Caco-2 (cell line): ENCODE measurements at regions not wholly inside any gene's neighbourhood (a gene's known extent, or its start where the extent isn't known, plus 50 kb on each side); places are given as distances from the start of the nearest gene placed in this dataset.

Experiments
- BruUV-seq: library from RNA; stranded (reverse); fragments of 400-500 nt; replicated peaks from 2 replicates; lab custom pipeline; 2021; lab: Mats Ljungman, UMichigan
- CTCF ChIA-PET: fragments of 300-600 bp; sonication (Branson Sonifier 250); formaldehyde crosslinking; loops from one replicate; lab custom pipeline; 2022; ENCODE audit warnings: antibody characterized with exemption; lab: Charles Lee
- POLR2A ChIA-PET: fragments of 300-600 bp; sonication (Branson Sonifier 250); formaldehyde crosslinking; loops from one replicate; lab custom pipeline; 2022; ENCODE audit warnings: antibody characterized with exemption; lab: Charles Lee
- DNase-seq, 2 experiments: peaks; one replicate each; pipeline versions ENCODE4 v3.0.0 to v3.0.0-alpha.2; 2020 to 2022
- H3K27me3 ChIP-seq: replicated peaks from 2 replicates; pipeline ENCODE4 v1.6.0; 2011; ENCODE audit warnings: low read length; ENCODE audit not compliant: control insufficient read depth, insufficient read depth
- H3K36me3 ChIP-seq: 2 replicates; pipeline ENCODE4 v1.5.1; 2011; ENCODE audit warnings: low read length; ENCODE audit not compliant: control insufficient read depth, insufficient read depth
- H3K4me1 ChIP-seq: fragments of 250-450 bp; sonication (Bioruptor Pico); 2 replicates; pipeline ENCODE4 v1.5.1; 2020; ENCODE audit warnings: mild to moderate bottlenecking
- H3K4me3 ChIP-seq: 2 replicates; pipeline ENCODE4 v1.5.1; 2011; ENCODE audit warnings: low read depth, mild to moderate bottlenecking, control low read depth, low read length
- H3K9me3 ChIP-seq: fragments of 250-450 bp; sonication (Bioruptor Pico); 2 replicates; pipeline ENCODE4 v1.5.1; 2020; ENCODE audit warnings: mild to moderate bottlenecking, moderate library complexity
- H3K27ac Mint-ChIP-seq: one replicate; pipeline ENCODE4 v1.8.0; 2022; ENCODE audit warnings: mixed read lengths; ENCODE audit not compliant: unreplicated experiment
- H3K27me3 Mint-ChIP-seq: one replicate; pipeline ENCODE4 v1.8.0; 2022; ENCODE audit warnings: mixed read lengths; ENCODE audit not compliant: insufficient read depth, unreplicated experiment
- H3K36me3 Mint-ChIP-seq: one replicate; pipeline ENCODE4 v1.8.0; 2022; ENCODE audit warnings: mild to moderate bottlenecking, mixed read lengths; ENCODE audit not compliant: insufficient read depth, unreplicated experiment
- H3K4me1 Mint-ChIP-seq: one replicate; pipeline ENCODE4 v1.8.0; 2022; ENCODE audit warnings: low read depth, mixed read lengths; ENCODE audit not compliant: unreplicated experiment
- H3K4me3 Mint-ChIP-seq: one replicate; pipeline ENCODE4 v1.8.0; 2022; ENCODE audit warnings: mild to moderate bottlenecking, moderate library complexity, mixed read lengths; ENCODE audit not compliant: unreplicated experiment
- H3K9me3 Mint-ChIP-seq: one replicate; pipeline ENCODE4 v1.8.0; 2022; ENCODE audit warnings: mixed read lengths; ENCODE audit not compliant: unreplicated experiment
- intact Hi-C: fragments of 100-400 bp; cut with micrococcal nuclease; formaldehyde crosslinking; loops from one replicate; pipeline ENCODE4 v1.10.0; 2022; ENCODE audit not compliant: unreplicated experiment
- TF ChIP-seq, protein P1 (sequence below), 2 experiments: fragments of 200-600 bp in 1 of 2; IDR thresholded peaks; 1 replicate in 1 of 2; 2 replicates in 1 of 2; pipeline versions ENCODE4 v1.5.1 to v1.8.0; 2011 to 2022; ENCODE audit warnings: antibody characterized with exemption in 1 of 2, control low read depth in 1 of 2, inconsistent platforms in 1 of 2, low read depth in 1 of 2, low read length in 1 of 2, mild to moderate bottlenecking in 1 of 2, moderate library complexity in 1 of 2; ENCODE audit not compliant: insufficient read depth in 1 of 2, severe bottlenecking in 1 of 2, unreplicated experiment in 1 of 2

DNA sequence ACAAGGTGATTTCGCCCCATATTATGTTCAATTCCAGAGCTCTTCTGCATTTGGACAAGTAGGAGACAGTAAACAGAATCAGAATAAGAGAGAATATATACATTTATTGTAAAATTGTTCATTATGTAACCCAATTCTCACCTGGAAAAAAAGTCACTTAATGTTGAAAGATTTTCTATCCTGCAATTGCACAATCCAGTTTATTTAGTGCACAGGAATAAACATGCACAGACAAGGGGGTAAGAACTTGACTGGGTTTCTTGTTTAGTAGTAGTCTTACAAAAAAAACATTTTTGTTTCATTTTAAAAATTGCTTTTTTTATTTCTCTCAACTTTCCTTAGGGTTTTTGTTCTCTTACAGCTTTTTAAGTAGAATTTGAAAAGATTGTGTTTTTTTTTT lies 126.6 kb downstream of the SAMD9 start:
- CTCF ChIA-PET, result no interaction called here

GRCh38 chr7:92988941-92989545 lies 128.7 kb downstream of the SAMD9 start:
- POLR2A ChIA-PET, result no interaction called here
- H3K36me3 Mint-ChIP-seq, result no peaks in the 10 kb centered on the region
- peaks cover 11% of the 10 kb centered on the region for H3K4me1 Mint-ChIP-seq
- peaks cover 9% of the 10 kb centered on the region for H3K9me3 Mint-ChIP-seq
- BruUV-seq, result no TSS peak
- Histone ChIP-seq H3K9me3 (no peaks in the 10 kb centered on the region), H3K4me1 (0 out of 2 replicates have a peak, but pooled peaks cover 10% of the 10 kb centered on the region), H3K36me3 (no peaks in the 10 kb centered on the region), H3K4me3 (no peak overlapping the region), H3K27me3 (no peaks in the 10 kb centered on the region)
- TF ChIP-seq, protein P1, sequence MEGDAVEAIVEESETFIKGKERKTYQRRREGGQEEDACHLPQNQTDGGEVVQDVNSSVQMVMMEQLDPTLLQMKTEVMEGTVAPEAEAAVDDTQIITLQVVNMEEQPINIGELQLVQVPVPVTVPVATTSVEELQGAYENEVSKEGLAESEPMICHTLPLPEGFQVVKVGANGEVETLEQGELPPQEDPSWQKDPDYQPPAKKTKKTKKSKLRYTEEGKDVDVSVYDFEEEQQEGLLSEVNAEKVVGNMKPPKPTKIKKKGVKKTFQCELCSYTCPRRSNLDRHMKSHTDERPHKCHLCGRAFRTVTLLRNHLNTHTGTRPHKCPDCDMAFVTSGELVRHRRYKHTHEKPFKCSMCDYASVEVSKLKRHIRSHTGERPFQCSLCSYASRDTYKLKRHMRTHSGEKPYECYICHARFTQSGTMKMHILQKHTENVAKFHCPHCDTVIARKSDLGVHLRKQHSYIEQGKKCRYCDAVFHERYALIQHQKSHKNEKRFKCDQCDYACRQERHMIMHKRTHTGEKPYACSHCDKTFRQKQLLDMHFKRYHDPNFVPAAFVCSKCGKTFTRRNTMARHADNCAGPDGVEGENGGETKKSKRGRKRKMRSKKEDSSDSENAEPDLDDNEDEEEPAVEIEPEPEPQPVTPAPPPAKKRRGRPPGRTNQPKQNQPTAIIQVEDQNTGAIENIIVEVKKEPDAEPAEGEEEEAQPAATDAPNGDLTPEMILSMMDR (IDR thresholded peaks at IDR 0.05; ENCODE audit: insufficient read depth in 1 of 2, low read depth in 1 of 2, low read length in 1 of 2, severe bottlenecking in 1 of 2, unreplicated experiment in 1 of 2), result no peak
- H3K27ac Mint-ChIP-seq, result no peak overlapping the region
- CTCF ChIA-PET, result interaction anchor here (1.4 kb wide), 1 partner anchor 108 kb away, joined by 17 read pairs; no protein-coding TSS in a partner anchor
- no peak for DNase-seq
- intact Hi-C loops, result loop anchor here (1.0 to 2.0 kb wide), 4 partner anchors 54 to 368 kb away; no protein-coding TSS in a partner anchor
- H3K4me3 Mint-ChIP-seq, result no peak overlapping the region
- no peaks in the 10 kb centered on the region for H3K27me3 Mint-ChIP-seq

More for the DNA sequence above, 126.6 kb downstream of the SAMD9 start:
- Mint-ChIP-seq H3K36me3 (no peaks in the 10 kb centered on the region), H3K27ac (no peak overlapping the region), H3K4me1 (peaks cover 11% of the 10 kb centered on the region), H3K9me3 (peaks cover 9% of the 10 kb centered on the region), H3K4me3 (no peak overlapping the region), H3K27me3 (no peaks in the 10 kb centered on the region)
- intact Hi-C loops, result no loop called here
- POLR2A ChIA-PET, result no interaction called here
- Histone ChIP-seq H3K4me3 (no peak overlapping the region), H3K27me3 (no peaks in the 10 kb centered on the region), H3K9me3 (no peaks in the 10 kb centered on the region), H3K36me3 (no peaks in the 10 kb centered on the region), H3K4me1 (0 out of 2 replicates have a peak, but pooled peaks cover 10% of the 10 kb centered on the region)
- TF ChIP-seq, protein P1 (IDR thresholded peaks at IDR 0.05; ENCODE audit: insufficient read depth in 1 of 2, low read depth in 1 of 2, low read length in 1 of 2, severe bottlenecking in 1 of 2, unreplicated experiment in 1 of 2), result no peak
- BruUV-seq, result no TSS peak
- DNase-seq, result no peak

DNA sequence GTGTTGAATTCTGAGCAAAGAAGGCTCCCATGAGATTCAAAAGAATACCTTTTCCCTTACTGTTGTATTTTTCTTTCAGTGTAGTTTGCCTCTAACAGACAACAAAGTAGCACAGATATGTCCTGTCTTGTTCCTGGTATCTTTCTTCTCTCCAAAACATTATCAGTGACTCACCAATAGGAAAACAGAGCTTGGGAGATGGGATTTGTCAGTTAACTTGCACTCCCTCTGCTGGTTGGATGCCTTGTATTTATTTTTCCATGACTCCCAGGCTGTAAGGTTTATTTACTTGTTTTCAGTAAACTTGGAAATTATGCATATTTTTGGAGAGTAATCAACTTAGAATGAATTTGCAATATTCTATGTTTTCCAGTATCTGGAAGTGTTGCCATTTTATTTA lies 129.7 kb downstream of the SAMD9 start:
- Mint-ChIP-seq H3K27ac (peak overlapping the region; percentile 32), H3K4me3 (no peak overlapping the region), H3K4me1 (peaks cover 11% of the 10 kb centered on the region), H3K36me3 (no peaks in the 10 kb centered on the region), H3K27me3 (peaks cover 3% of the 10 kb centered on the region), H3K9me3 (peaks cover 18% of the 10 kb centered on the region)
- TF ChIP-seq, protein P1 (IDR thresholded peaks at IDR 0.05; ENCODE audit: insufficient read depth in 1 of 2, low read depth in 1 of 2, low read length in 1 of 2, severe bottlenecking in 1 of 2, unreplicated experiment in 1 of 2), result peak; percentile 39 to 53
- Histone ChIP-seq H3K4me3 (no peak overlapping the region), H3K36me3 (no peaks in the 10 kb centered on the region), H3K27me3 (no peaks in the 10 kb centered on the region), H3K9me3 (no peaks in the 10 kb centered on the region), H3K4me1 (0 out of 2 replicates have a peak, but pooled peaks cover 10% of the 10 kb centered on the region)
- BruUV-seq, result no TSS peak
- ChIA-PET POLR2A (no interaction called here), CTCF (interaction anchor here (1.4 kb wide), 1 partner anchor 107 kb away, joined by 17 read pairs; no protein-coding TSS in a partner anchor)
- DNase-seq, result peak in 1 of 2 experiments; percentile 55
- intact Hi-C loops, result loop anchor here (1.0 to 2.0 kb wide), 4 partner anchors 53 to 367 kb away; no protein-coding TSS in a partner anchor
